ENCODE measurements at regions not wholly inside any gene's neighbourhood (a gene's known extent, or its start where the extent isn't known, plus 50 kb on each side); places are given as distances from the start of the nearest gene placed in this dataset.

- H3K36me3 ChIP-seq: no peaks in the 10 kb centered on the region
- intact Hi-C loops (cut with DNase I; ENCODE audit: low total_unique reads): no loop called here
- no peak for TF ChIP-seq CTCF (IDR thresholded peaks at IDR 0.05)
- H3K27ac ChIP-seq: no peak overlapping the region
- DNase-seq: no peak
- H3K4me3 ChIP-seq: no peak overlapping the region
- H3K4me1 ChIP-seq: no peaks in the 10 kb centered on the region
- H3K9me3 ChIP-seq: no peaks in the 10 kb centered on the region
- H3K27me3 ChIP-seq: no peaks in the 10 kb centered on the region
Measured at GRCh38 chr2:18381386-18381785, 179.1 kb downstream of the RDH14 start.

GRCh38 chr2:18380321-18380720 is 180.1 kb downstream of the RDH14 start:
- no peak for TF ChIP-seq CTCF (IDR thresholded peaks at IDR 0.05)
- Histone ChIP-seq H3K27ac (no peak overlapping the region), H3K36me3 (no peaks in the 10 kb centered on the region), H3K27me3 (no peaks in the 10 kb centered on the region), H3K4me3 (no peak overlapping the region), H3K9me3 (no peaks in the 10 kb centered on the region), H3K4me1 (no peaks in the 10 kb centered on the region)
- DNase-seq: no peak
- intact Hi-C loops (cut with DNase I; ENCODE audit: low total_unique reads): no loop called here

GRCh38 chr2:18379870-18380269 is 180.6 kb downstream of the RDH14 start:
- intact Hi-C loops (cut with DNase I; ENCODE audit: low total_unique reads): loop anchor here (10.0 kb wide), 1 partner anchor 655 kb away; no protein-coding TSS in a partner anchor

GRCh38 chr2:18378020-18378653 is 182.3 kb downstream of the RDH14 start:
- no peak for DNase-seq
- no peaks in the 10 kb centered on the region for H3K9me3 ChIP-seq
- H3K4me1 ChIP-seq: peaks cover 0 to 11% (median 0%) of the 10 kb centered on the region in 4 donors
- H3K27me3 ChIP-seq: no peaks in the 10 kb centered on the region
- no peaks in the 10 kb centered on the region for H3K36me3 ChIP-seq
- H3K4me3 ChIP-seq: no peak overlapping the region
- H3K27ac ChIP-seq: no peak overlapping the region
- intact Hi-C loops (cut with DNase I; ENCODE audit: low total_unique reads): loop anchor here (10.0 kb wide), 1 partner anchor 653 kb away; no protein-coding TSS in a partner anchor
- peak; percentile 70 to 72 for TF ChIP-seq CTCF (IDR thresholded peaks at IDR 0.05)

More at GRCh38 chr2:18379870-18380269, 180.6 kb downstream of the RDH14 start:
- H3K27ac ChIP-seq: no peak overlapping the region
- H3K9me3 ChIP-seq: no peaks in the 10 kb centered on the region
- no peak for DNase-seq
- no peaks in the 10 kb centered on the region for H3K36me3 ChIP-seq
- no peaks in the 10 kb centered on the region for H3K4me1 ChIP-seq
- H3K27me3 ChIP-seq: no peaks in the 10 kb centered on the region
- no peak overlapping the region for H3K4me3 ChIP-seq
- TF ChIP-seq CTCF (IDR thresholded peaks at IDR 0.05): no peak

GRCh38 chr2:18376936-18377335 is 183.5 kb downstream of the RDH14 start:
- TF ChIP-seq CTCF (IDR thresholded peaks at IDR 0.05): no peak

More at GRCh38 chr2:18376936-18377335, 183.5 kb downstream of the RDH14 start:
- Histone ChIP-seq H3K27ac (no peak overlapping the region), H3K4me3 (no peak overlapping the region), H3K4me1 (peaks cover 0 to 16% (median 0%) of the 10 kb centered on the region in 4 donors), H3K9me3 (no peaks in the 10 kb centered on the region), H3K27me3 (no peaks in the 10 kb centered on the region), H3K36me3 (no peaks in the 10 kb centered on the region)
- no peak for DNase-seq
- intact Hi-C loops (cut with DNase I; ENCODE audit: low total_unique reads): loop anchor here (10.0 kb wide), 1 partner anchor 652 kb away; no protein-coding TSS in a partner anchor
